ENCODE measurements at regions not wholly inside any gene's neighbourhood (a gene's known extent, or its start where the extent isn't known, plus 50 kb on each side); places are given as distances from the start of the nearest gene placed in this dataset.
"Not testable (repeated sequence)": the region's sequence is repeated elsewhere in the genome, so short reads cannot be mapped to it uniquely, and the experiment has no call there.

DNA sequence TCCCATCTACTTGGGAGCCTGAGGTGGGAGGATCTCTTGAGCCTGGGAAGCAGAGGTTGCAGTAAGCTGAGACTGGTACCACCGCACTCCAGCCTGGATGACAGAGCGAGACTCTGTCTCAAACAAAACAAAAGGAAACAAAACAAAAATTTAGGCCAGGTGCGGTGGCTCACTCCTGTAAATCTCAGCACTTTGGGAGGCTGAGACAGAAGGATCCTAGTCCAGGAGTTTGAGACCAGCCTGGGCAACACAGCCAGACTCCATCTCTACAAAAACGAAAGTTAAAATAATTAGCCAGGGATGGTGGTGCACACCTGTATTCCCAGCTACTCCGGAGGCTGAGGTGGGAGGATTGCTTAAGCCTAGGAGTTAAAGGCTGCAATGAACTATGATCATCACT, 183.2 kb upstream of the ZNF217 start:
- TF ChIP-seq, protein P1, sequence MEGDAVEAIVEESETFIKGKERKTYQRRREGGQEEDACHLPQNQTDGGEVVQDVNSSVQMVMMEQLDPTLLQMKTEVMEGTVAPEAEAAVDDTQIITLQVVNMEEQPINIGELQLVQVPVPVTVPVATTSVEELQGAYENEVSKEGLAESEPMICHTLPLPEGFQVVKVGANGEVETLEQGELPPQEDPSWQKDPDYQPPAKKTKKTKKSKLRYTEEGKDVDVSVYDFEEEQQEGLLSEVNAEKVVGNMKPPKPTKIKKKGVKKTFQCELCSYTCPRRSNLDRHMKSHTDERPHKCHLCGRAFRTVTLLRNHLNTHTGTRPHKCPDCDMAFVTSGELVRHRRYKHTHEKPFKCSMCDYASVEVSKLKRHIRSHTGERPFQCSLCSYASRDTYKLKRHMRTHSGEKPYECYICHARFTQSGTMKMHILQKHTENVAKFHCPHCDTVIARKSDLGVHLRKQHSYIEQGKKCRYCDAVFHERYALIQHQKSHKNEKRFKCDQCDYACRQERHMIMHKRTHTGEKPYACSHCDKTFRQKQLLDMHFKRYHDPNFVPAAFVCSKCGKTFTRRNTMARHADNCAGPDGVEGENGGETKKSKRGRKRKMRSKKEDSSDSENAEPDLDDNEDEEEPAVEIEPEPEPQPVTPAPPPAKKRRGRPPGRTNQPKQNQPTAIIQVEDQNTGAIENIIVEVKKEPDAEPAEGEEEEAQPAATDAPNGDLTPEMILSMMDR (conservative IDR thresholded peaks at IDR 0.05; ENCODE audit: low read depth) = no peak
- no peak overlapping the region for H3K27ac ChIP-seq
- CTCF ChIA-PET = interaction anchor here (0.6 to 0.8 kb wide), 2 partner anchors 16 to 163 kb away, joined by 3 read pairs; no protein-coding TSS in a partner anchor
- POLR2A ChIA-PET (ENCODE audit: low non-redundant PET) = no interaction called here
- DNase-seq (ENCODE audit: low spot score) = no peak

- peak overlapping the region; percentile 83 for H3K27ac ChIP-seq
- ChIA-PET POLR2A (ENCODE audit: low non-redundant PET) (no interaction called here), CTCF (interaction anchor here (1.0 to 1.2 kb wide), 4 partner anchors 12 to 166 kb away, joined by 3 to 5 read pairs (median 3); no protein-coding TSS in a partner anchor)
- DNase-seq (ENCODE audit: low spot score) = peak; percentile 98
- TF ChIP-seq, protein P1 (conservative IDR thresholded peaks at IDR 0.05; ENCODE audit: low read depth) = no peak
Measured at GRCh38 chr20:53774461-53775203, 181.0 kb upstream of the ZNF217 start.

- TF ChIP-seq, protein P1 (conservative IDR thresholded peaks at IDR 0.05; ENCODE audit: low read depth) = no peak
- ChIA-PET CTCF (interaction anchor here (1.1 to 1.2 kb wide), 3 partner anchors 12 to 166 kb away, joined by 3 to 5 read pairs (median 3); no protein-coding TSS in a partner anchor), POLR2A (ENCODE audit: low non-redundant PET) (interaction anchor here (0.7 kb wide), 2 partner anchors 13 to 35 kb away, joined by 3 to 4 read pairs; no protein-coding TSS in a partner anchor)
- DNase-seq (ENCODE audit: low spot score) = peak; percentile 98
- peak overlapping the region; percentile 94 for H3K27ac ChIP-seq
Measured at GRCh38 chr20:53773792-53774401, 180.3 kb upstream of the ZNF217 start.

- not testable (repeated sequence) for DNase-seq (ENCODE audit: low spot score)
- H3K27ac ChIP-seq = peak overlapping the region; percentile 94
- POLR2A ChIA-PET (ENCODE audit: low non-redundant PET) = interaction anchor here (0.7 kb wide), 2 partner anchors 14 to 34 kb away, joined by 3 to 4 read pairs; no protein-coding TSS in a partner anchor
- CTCF ChIA-PET = interaction anchor here (0.6 to 1.2 kb wide), 2 partner anchors 167 to 380 kb away, joined by 3 read pairs; no protein-coding TSS in a partner anchor
Measured at GRCh38 chr20:53773066-53773791, 179.6 kb upstream of the ZNF217 start.

DNA sequence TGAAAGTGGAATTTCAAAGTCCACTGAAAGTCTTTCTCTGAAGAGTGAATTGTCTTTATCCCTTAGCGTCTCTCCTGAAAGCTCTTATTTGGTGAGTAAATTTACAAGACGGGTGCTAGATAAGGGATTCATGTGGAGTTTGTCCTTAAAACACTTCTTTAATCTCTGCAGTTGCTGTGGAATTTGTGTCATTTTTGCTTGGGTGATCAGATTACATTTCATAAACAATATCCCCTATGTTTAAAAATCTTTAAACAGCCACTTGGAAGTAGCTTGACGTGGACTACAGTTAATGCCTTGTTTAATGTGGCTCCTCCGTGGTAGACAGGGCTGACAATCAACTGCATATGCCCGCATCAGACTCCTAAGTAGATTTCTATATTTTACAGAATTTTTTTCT, 175.4 kb upstream of the ZNF217 start:
- no peak overlapping the region for H3K27ac ChIP-seq
- no peak for DNase-seq (ENCODE audit: low spot score)
- POLR2A ChIA-PET (ENCODE audit: low non-redundant PET) = no interaction called here
- CTCF ChIA-PET = interaction anchor here (0.6 kb wide), 1 partner anchor 453 kb away, joined by 3 read pairs; no protein-coding TSS in a partner anchor
- TF ChIP-seq, protein P1 (conservative IDR thresholded peaks at IDR 0.05; ENCODE audit: low read depth) = no peak

- POLR2A ChIA-PET (ENCODE audit: low non-redundant PET) = no interaction called here
- CTCF ChIA-PET = no interaction called here
- TF ChIP-seq, protein P1 (conservative IDR thresholded peaks at IDR 0.05; ENCODE audit: low read depth) = no peak
- H3K27ac ChIP-seq = no peak overlapping the region
- DNase-seq (ENCODE audit: low spot score) = no peak
Measured at GRCh38 chr20:53768329-53768728, 174.7 kb upstream of the ZNF217 start.

Measured in RWPE1 (cell line).